Ammon's horn (tissue), 1 donor: ENCODE measurements at regions not wholly inside any gene's neighbourhood (a gene's known extent, or its start where the extent isn't known, plus 50 kb on each side); places are given as distances from the start of the nearest gene placed in this dataset.

ENCODE experiments used
- DNase-seq: peaks from one replicate; pipeline ENCODE4 v3.0.0-alpha.2; 2016; ENCODE audit warnings: low spot score

DNA sequence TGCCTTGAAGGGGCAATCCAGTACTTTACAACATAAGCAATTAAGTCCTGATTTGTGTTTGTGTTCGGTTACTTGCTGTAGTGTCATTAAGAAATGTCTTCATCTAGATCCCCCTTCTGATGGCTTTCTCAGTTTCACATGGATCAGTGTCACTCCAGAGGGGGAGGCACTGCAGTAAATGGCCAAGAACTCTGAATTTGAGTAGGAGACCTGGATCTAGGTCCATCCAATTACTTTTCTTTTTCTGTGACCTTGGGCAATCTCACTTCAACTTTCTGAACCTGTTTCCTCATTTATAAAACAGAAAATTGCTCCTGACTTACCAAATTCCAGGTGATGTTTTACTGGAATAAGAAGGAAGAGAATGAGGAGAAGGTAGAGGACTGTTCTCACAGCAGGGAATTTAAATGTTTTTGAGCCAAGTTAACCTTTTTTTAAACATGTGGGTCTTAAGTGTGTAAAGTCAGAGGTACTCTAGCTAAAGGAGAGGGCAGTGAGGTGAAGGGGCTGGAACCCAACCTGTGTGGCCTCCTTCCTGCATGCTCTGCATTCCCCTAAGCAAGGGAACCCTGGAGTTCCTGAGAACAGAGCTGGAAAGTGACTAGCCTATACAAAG, 285.5 kb downstream of the HACE1 start:
- no peak for DNase-seq

DNA sequence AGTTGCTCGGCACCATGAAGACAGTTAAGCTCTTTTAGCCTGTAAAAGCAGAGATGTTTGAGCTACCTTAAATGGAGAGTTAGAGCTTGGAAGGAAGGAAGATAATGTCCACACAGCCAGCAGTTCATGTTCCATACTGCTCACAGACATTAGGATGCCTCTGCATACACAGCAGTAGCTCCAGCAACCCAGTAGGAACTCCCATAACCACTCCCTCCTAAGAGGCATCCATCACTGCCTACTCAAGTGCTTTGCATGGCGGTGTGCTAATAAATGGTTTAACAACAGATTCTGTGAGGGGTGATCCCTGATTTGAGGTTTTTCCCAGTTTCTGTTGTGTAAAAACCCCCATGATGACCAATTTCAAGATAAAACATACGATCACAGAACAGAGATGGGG, 286.4 kb downstream of the HACE1 start:
- no peak for DNase-seq

- DNase-seq, result no peak
These were observed 286.8 kb downstream of the HACE1 start for GRCh38 chr6:104572901-104573300.

DNA sequence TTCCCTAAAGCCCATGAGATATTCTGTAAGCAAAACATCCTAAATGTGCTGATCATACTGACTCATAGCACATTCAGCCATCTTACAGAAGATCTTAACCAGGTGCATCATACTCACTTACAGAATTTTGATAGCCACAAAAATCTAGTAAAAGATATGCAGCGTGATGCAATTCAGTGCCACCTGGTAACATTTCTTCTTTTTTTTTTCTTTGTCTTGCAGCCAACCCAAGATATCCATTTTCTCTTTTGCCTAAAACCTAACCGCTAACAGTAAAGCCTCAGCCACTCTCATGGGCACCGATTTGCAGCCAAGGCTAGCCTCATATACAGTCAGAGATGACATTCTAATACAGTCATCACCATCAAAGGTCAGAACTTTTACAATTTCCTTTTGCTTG, 293.3 kb downstream of the HACE1 start:
- no peak for DNase-seq

- DNase-seq, result no peak
These were observed 296.4 kb downstream of the HACE1 start for GRCh38 chr6:104563306-104563705.

- DNase-seq, result no peak
These were observed 300.1 kb downstream of the HACE1 start for GRCh38 chr6:104559435-104560202.

DNA sequence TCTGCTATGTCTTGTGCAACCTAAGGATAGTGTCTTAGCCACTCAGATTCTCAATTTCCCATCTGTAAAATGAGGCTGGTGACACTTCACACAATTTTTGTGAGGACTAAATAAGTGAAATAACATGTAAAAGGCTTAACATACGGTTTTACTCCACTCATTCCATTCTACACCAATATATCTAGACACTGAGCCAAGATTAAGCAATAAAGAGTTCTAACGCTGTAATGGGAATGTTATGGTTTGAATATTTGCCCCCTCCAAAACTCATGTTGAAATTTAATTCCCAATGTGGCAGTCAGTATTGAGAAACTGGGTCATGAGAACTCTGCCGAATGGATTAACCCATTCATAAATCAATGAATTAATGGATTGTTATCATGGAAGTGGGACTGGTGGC, 301.0 kb downstream of the HACE1 start:
- DNase-seq, result no peak

DNA sequence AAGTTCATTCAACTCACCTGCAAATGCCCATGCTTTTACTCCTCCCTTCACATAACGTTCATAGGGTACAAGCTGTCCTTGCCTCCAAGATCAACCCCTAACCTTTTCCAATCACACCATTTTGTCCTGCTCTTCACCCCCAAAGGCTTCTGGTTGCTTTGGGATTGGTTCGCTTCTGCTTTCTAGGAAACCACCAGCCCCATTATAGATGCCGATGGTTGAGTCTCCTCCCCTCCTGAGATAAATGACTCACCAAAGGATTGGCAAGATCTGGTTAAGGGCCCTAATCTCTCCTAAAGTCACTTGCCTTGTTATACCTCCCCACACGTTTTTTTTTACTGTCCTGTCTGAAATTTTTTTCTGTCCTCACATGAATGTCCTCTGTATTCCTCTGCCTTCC, 311.4 kb downstream of the HACE1 start:
- DNase-seq, result no peak

- DNase-seq, result no peak
These were observed 318.3 kb downstream of the HACE1 start for GRCh38 chr6:104541411-104541810.

- no peak for DNase-seq
These were observed 319.0 kb downstream of the HACE1 start for GRCh38 chr6:104540743-104541142.

- DNase-seq, result no peak
These were observed 320.5 kb downstream of the HACE1 start for GRCh38 chr6:104539173-104539572.

GRCh38 chr6:104537872-104538271, 321.8 kb downstream of the HACE1 start:
- no peak for DNase-seq

DNA sequence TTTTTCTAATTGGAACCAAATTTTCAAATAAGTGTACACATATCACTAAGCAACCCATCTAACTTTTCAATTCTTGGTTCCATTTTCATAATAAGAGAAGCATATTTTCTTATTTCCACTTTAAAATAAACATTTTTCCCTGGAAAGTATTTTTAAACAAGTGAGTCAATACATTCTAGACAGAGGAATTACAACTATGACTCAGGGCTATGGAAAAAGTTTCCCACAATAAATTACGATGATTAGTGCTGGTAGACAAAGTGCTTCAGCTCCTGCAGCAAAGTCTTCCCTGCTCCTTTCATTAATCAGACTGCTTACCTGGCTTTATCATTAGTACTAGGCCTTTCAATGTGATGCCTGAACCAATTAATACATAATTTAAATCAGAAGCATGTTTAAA, 322.5 kb downstream of the HACE1 start:
- no peak for DNase-seq

GRCh38 chr6:104532462-104532861, 327.3 kb downstream of the HACE1 start:
- DNase-seq, result no peak

- peak; percentile 24 for DNase-seq
These were observed 328.1 kb downstream of the HACE1 start for GRCh38 chr6:104531646-104532045.

DNA sequence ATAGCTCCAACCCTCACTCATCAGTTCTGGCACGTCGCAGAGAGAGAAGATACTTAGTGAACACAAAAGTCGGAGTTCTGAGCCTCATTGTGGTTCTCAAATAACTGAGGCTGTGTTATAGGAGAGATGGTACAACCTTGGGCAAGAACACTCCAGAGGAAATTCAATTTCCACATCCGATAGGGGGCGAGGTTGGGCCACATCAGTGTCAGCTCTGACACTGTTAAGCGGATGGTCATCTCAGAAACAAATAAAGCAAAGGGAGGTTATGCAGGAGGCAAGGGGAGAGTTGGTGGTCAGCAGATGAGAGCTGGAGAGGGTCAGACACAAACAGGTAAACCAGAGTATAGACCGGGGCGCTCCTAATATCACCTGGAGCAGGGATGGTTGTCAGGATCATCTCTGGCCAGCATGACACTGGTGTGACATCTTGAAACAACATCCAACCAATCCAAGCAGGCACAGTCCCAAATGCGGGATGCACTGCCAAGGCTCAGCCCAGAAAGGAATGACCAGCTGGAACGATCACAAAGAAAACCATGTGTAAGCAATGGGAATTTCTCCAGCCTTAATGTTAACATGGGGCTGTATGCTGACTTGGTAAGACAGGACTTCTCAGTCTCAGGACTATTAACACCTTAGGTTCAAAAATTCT, 331.8 kb downstream of the HACE1 start:
- peak; percentile 60 for DNase-seq

DNA sequence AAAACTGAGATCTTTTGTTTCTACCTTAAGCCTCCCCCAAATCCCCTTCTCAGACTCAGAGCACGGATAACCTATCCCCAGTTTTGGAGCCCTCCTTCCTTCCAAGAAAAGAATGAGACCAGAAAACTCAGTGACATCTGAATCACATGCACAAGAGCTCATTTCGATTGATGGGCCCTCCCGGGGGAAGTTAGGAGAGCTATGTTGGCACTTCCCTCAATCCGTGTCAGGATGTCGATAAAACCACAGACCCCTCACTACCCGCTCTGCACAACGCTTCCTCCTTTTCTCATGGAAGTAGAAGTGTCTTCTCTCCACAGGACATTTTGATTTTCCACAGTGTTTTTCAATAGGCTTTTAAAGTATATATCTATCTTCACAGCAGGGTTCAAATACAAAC, 332.4 kb downstream of the HACE1 start:
- peak; percentile 69 for DNase-seq

- DNase-seq, result no peak
These were observed 333.3 kb downstream of the HACE1 start for GRCh38 chr6:104526376-104526775.

DNA sequence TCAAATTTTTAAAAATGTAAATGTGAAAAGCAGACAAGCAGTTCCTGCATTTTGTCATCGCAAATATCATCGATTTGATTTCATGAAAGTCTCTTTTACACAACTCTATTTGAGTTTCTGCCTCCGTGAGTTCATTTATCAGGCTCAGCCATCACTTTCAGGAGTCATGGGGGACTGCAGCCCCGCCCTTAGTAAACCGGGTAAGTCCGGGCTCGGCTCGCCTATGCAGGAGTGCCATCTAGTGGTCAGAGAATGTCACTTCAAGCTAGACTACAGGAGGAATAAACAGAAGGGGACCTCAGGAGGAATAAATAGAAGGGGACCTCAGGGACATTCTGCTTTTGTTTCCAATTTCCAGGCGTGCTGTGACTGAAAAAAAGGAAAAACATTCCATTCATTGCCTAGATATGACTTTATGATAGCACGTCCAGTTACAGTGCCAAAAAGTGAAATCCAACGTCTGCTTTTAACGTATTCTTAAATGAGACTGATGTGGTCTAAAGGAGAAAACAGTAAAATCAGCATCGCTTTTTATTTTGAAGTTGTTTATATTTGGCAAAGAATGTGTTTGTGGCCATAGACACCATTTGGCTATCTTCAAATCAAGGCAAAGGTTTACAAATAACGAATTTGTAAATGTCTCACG, 333.9 kb downstream of the HACE1 start:
- peak; percentile 93 for DNase-seq

GRCh38 chr6:104522533-104522932, 337.2 kb downstream of the HACE1 start:
- no peak for DNase-seq

DNA sequence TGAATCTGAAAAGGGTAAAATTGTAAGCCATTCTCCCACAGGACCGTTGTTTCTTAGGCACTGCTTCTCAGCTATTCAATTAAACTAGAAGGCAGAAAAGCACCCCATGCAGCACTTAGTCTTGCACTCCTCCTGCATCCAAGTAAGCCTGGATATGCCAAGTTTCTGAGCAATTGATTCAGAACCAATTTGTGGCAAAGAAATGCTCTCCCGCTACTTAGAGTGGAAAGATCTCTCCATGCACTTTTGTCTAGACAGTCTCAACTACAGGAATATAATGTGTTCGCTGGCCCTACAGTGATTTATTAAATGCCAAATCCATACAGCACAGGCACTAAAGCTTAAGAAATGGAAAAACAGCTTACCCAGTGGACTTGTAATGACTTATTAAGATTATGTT, 338.5 kb downstream of the HACE1 start:
- DNase-seq, result peak; percentile 21

- DNase-seq, result peak; percentile 29
These were observed 340.2 kb downstream of the HACE1 start for GRCh38 chr6:104519566-104519965.

DNA sequence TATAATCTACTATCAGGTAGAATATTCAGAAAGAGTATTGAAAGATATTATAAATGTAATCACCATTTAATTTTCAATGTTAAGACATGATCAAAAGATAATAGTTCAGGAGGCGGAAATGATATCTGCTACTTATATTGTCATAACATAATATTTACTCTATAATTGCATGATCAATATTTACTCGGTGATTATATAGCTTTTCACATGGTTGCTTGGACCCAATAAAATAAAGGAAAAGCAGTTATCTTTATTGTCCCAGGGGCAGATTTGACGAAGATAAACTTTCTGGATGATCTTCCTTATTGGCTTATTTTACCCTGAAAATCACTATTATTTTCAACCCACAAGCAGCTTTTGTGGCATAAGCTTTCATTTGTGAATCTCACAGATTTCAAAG, 350.4 kb downstream of the HACE1 start:
- no peak for DNase-seq
